C1 segment of cervical spinal cord (tissue), 14 donors: ENCODE measurements at regions not wholly inside any gene's neighbourhood (a gene's known extent, or its start where the extent isn't known, plus 50 kb on each side); places are given as distances from the start of the nearest gene placed in this dataset.

Experiments
- DNase-seq, 14 donors: peaks; one replicate each; lab custom pipeline; 2025; lab: John Stamatoyannopoulos, UW

GRCh38 chr21:24131056-24131455 is 1476.2 kb downstream of the MRPL39 start:
- DNase-seq = no peak

- DNase-seq = no peak
Measured at GRCh38 chr21:24127651-24128050, 1479.6 kb downstream of the MRPL39 start.

- no peak for DNase-seq
Measured at GRCh38 chr21:24123785-24124184, 1483.5 kb downstream of the MRPL39 start.

GRCh38 chr21:24118738-24119459 is 1488.4 kb downstream of the MRPL39 start:
- DNase-seq = no peak

DNA sequence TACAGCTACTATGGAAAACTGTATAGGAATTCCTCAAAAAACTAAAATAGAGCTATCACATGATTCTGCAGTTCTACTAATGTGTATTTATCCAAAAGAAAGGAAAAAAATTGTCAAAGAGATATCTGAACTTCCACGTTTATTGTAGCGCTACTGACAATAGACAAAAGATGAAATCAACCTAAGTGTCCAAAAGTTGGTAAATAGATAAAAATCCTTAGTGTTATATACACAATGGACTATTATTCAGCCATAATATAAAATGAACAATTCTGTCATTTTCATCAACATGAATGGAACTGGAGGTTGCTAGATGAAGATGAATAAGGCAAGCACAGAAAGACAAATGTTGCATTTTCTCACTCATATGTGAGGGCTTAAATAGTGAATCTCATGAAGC is 1492.1 kb downstream of the MRPL39 start:
- no peak for DNase-seq

DNA sequence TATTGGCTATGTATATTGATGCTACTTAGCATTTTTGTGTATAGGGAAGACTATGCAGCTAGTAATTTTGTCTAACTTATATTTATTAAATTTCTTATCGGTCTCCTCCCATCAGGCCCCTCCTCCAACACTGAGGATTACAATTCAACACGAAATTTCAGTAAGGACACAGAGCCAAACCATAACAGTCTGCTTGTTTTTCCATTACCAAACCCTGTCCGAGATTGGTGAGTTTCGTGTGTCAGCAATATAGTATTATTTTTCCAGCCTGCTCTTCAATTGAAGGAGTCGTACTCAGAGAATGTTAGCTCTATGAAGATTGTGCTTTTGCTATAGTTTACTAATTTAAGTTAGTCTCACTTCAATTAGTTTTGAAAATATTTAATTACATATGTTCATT is 1495.3 kb downstream of the MRPL39 start:
- no peak for DNase-seq

DNA sequence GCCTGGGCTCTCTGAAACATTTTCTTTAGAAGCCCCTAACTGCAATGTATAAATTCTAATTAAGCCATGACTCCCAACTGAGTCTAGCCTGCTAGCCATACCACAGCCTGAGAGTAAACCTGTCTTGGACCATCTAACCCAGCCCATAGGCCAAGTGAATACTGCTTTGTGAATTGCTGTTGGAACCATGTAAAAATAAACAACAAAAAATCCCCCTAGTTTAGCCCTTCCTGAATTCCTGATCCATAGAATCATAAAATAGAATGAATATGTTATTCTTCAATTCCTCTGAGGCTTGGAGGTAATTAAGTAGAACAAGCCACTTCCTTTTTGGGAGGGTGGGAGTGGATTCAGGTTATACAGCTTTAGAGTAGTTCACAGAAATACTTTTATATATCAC is 1496.4 kb downstream of the MRPL39 start:
- DNase-seq = no peak

- no peak for DNase-seq
Measured at GRCh38 chr21:24097181-24097580, 1510.1 kb downstream of the MRPL39 start.

DNA sequence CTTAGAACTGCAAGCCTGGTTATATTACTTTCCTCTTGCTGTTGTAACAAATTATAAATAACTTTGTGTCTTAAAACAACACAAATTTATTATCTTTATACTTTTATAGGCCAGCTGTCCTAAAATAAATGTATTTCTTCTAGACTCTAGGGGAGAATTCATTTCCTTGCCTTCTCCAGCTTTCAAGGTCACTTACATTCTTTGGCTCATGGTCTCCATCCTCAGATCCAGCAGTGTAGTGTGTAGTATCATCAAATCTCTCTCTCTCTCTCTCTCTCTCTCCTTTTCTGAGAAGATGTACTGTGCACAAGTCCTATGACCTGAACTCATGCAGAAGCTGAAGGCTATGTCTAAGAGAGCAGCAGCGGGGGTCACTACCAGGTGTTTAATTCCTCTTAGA is 1510.6 kb downstream of the MRPL39 start:
- no peak for DNase-seq

DNA sequence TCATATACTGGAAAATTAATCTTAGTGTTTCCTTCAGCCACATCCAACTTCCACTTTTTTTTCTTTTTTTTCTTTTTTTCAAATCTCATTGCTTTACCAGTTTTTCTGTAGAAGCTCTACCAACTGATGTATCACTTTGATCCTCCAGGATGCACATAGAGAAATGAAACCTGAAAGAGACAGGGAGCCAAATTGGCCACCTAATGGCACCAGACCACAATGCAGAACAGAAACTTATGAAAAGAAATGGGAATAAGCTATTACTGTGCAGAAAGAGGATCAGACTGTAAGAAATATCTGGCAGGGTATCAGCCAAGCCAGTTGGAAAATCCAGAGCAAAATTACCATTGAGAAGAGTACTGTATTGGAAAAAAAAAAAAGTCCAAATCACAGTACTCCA is 1514.2 kb downstream of the MRPL39 start:
- DNase-seq = no peak

DNA sequence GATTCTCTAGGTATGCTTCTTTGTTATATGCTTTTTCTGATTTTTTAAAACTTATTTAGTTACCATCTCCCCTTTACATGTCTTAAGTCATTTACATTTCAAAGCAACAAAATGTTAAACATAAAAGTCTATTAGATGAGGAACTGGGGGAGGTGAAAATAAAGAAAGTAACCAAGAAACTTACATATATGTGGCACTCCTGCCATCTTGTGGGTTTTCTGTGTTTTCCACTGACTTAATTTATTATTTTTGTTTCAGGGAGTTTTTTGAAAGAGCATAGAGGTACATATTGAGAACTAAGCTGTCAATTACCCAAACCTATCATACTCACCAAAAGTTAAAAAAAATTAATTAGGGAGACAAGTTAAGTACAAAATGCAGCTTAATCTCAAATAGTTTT is 1531.1 kb downstream of the MRPL39 start:
- no peak for DNase-seq

DNA sequence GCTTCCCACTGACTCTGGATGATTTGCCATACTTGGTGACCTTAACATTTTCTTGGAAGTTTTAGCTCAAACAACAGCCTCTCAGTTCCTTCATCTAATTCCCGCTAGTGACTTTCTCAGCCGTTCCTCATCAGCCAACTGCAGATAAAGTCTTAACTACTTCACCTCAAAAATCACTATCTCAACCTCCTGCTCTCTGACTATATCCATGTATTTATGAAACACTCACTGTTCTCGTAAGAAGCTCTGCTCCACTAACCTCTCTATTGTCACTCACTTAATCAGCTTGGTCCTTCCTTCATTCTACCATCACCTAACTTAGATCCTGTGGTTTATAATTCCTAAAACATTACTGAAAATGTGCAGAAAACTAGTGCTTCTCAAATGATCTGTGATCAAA is 1551.6 kb downstream of the MRPL39 start:
- DNase-seq = no peak

GRCh38 chr21:24050231-24050630 is 1557.0 kb downstream of the MRPL39 start:
- DNase-seq = no peak

- DNase-seq = no peak
Measured at GRCh38 chr21:24046829-24047443, 1560.3 kb downstream of the MRPL39 start.

GRCh38 chr21:24045775-24046215 is 1561.5 kb downstream of the MRPL39 start:
- peak in 13 of 14 donors; percentile 7 to 93 (median 81) for DNase-seq

DNA sequence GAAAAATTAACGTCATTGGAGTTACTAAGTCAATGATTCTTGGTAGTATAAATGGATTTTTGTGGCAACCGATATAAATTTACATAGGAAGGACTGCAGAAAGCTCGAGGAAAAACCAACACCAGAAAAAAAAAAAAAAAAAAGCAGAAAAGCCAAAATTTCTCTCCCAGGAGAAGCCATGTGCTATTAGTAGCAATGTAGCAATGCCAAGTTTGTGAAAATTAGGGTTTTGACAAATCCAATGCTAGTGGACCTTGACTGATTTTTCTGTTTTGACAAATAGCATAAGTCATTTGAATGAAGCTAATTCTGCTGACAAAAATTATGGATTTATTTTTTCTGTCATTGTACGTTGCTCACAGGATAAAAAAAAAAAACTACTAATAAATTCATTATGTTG is 1561.9 kb downstream of the MRPL39 start:
- DNase-seq = no peak

GRCh38 chr21:24042687-24043086 is 1564.6 kb downstream of the MRPL39 start:
- no peak for DNase-seq

- no peak for DNase-seq
Measured at GRCh38 chr21:24032709-24033232, 1574.5 kb downstream of the MRPL39 start.

GRCh38 chr21:24027396-24027795 is 1579.9 kb downstream of the MRPL39 start:
- no peak for DNase-seq

DNA sequence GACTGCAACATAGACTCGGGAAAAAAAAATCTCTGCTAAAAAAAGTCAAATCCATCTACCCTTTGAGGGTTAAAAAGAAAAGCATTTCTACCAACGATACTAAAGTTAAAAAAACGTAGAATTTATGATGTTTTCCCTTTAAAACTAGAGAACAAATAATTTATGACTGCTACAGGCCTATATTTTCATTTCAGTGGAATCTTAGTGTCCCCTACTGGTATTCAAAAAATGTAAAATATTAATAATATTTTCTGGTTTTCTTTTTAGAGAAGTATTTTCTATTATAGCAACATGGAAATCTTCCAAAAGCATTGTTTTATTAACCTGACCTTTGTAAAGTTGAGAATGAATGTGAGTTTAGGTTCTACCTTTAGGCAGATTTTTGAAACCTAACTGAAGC is 1582.2 kb downstream of the MRPL39 start:
- no peak for DNase-seq

DNA sequence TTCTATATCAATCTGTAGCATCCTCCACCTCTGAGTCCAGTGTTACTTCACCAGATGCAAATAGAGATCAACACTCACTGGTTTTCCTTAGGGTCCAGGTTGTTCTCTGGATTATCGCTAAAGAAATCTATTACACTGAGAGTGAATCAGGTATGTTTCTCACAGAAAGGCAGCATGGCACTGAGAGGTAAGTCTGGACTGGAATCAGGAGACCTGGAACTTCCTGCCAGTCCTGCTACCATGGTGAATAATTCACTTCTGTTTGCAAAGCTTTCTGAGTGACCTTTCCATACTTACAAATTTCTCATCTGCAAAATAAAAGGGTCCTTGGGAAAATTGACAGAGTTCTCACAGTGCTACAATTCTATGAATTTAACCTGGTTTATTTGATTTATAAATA is 1583.3 kb downstream of the MRPL39 start:
- no peak for DNase-seq

DNA sequence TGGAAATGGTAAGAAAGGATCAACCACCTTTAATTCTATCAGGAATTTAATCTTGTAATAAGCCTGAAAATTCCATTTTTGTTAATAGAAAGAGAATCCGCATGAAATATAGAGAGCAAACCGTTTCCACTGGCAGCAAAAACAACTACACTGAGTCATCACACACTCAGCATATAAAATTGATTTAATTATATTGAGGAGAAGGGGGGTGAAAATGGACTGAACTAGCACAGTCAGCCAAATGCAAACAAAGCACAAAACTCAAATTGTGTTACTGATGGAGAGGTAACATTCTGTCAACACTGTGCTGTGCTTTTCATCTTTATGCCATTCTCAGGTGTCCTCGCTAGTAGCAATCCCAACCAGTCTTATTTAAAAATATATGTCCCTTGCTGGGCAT is 1583.9 kb downstream of the MRPL39 start:
- DNase-seq = no peak

DNA sequence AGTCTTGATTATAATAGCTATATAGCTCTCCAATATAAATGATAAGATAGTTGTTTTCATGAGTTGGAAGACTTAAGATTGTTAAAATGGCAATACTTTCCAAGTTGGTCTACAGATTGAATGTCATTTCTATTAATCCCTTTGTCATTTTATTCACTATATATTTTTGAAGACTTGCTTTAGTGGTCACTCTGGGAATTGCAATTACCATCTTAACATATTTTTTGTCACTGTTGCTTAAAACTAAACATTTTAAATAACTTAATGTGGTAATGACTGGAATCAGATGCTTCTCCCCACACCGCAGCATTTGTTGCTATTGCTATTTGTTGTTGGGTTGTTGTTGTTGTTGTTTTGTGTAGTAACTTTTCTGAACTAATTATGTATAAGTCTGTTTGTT is 1592.9 kb downstream of the MRPL39 start:
- no peak for DNase-seq
